ENCODE measurements at regions not wholly inside any gene's neighbourhood (a gene's known extent, or its start where the extent isn't known, plus 50 kb on each side); places are given as distances from the start of the nearest gene placed in this dataset.

GRCh38 chr19:32104850-32105235, 240.6 kb upstream of the ZNF507 start:
- no peaks in the 10 kb centered on the region for H3K27me3 ChIP-seq (ENCODE audit: control insufficient read depth, insufficient read depth, low read length)
- H3K9me3 ChIP-seq (ENCODE audit: control insufficient read depth, low read depth, low read length), result no peaks in the 10 kb centered on the region
- H3K4me3 ChIP-seq (ENCODE audit: low read length), result no peak overlapping the region
- DNase-seq, result no peak
- no peaks in the 10 kb centered on the region for H3K36me3 ChIP-seq (ENCODE audit: control insufficient read depth, insufficient read depth, low read length)
- no peak overlapping the region for H3K27ac ChIP-seq (ENCODE audit: low read length)
- WGBS (ENCODE audit: insufficient coverage, low lambda C conversion rate), result no CpG with 5 or more reads among the region's 8 CpGs
- H3K4me1 ChIP-seq (ENCODE audit: control insufficient read depth, insufficient read depth, low read length), result peaks cover 6% of the 10 kb centered on the region

GRCh38 chr19:32105527-32106310, 239.7 kb upstream of the ZNF507 start:
- Histone ChIP-seq H3K4me3 (ENCODE audit: low read length) (no peak overlapping the region), H3K9me3 (ENCODE audit: control insufficient read depth, low read depth, low read length) (no peaks in the 10 kb centered on the region), H3K4me1 (ENCODE audit: control insufficient read depth, insufficient read depth, low read length) (peaks cover 6% of the 10 kb centered on the region), H3K27me3 (ENCODE audit: control insufficient read depth, insufficient read depth, low read length) (no peaks in the 10 kb centered on the region), H3K36me3 (ENCODE audit: control insufficient read depth, insufficient read depth, low read length) (no peaks in the 10 kb centered on the region), H3K27ac (ENCODE audit: low read length) (no peak overlapping the region)
- DNase-seq, result no peak
- 77% methylated on average over 4 of the region's 16 CpGs for WGBS (ENCODE audit: insufficient coverage, low lambda C conversion rate)

GRCh38 chr19:32122258-32122657, 223.2 kb upstream of the ZNF507 start:
- Histone ChIP-seq H3K27me3 (ENCODE audit: control insufficient read depth, insufficient read depth, low read length) (no peaks in the 10 kb centered on the region), H3K9me3 (ENCODE audit: control insufficient read depth, low read depth, low read length) (no peaks in the 10 kb centered on the region), H3K36me3 (ENCODE audit: control insufficient read depth, insufficient read depth, low read length) (no peaks in the 10 kb centered on the region), H3K4me3 (ENCODE audit: low read length) (no peak overlapping the region), H3K27ac (ENCODE audit: low read length) (no peak overlapping the region), H3K4me1 (ENCODE audit: control insufficient read depth, insufficient read depth, low read length) (no peaks in the 10 kb centered on the region)
- 88% methylated on average over 2 of the region's 4 CpGs for WGBS (ENCODE audit: insufficient coverage, low lambda C conversion rate)
- no peak for DNase-seq

- Histone ChIP-seq H3K9me3 (ENCODE audit: control insufficient read depth, low read depth, low read length) (no peaks in the 10 kb centered on the region), H3K36me3 (ENCODE audit: control insufficient read depth, insufficient read depth, low read length) (no peaks in the 10 kb centered on the region), H3K27ac (ENCODE audit: low read length) (no peak overlapping the region), H3K4me1 (ENCODE audit: control insufficient read depth, insufficient read depth, low read length) (no peaks in the 10 kb centered on the region), H3K27me3 (ENCODE audit: control insufficient read depth, insufficient read depth, low read length) (no peaks in the 10 kb centered on the region), H3K4me3 (ENCODE audit: low read length) (no peak overlapping the region)
- no CpG with 5 or more reads among the region's 11 CpGs for WGBS (ENCODE audit: insufficient coverage, low lambda C conversion rate)
- no peak for DNase-seq
These were observed 222.0 kb upstream of the ZNF507 start for GRCh38 chr19:32123355-32123940.

GRCh38 chr19:32124585-32124984, 220.8 kb upstream of the ZNF507 start:
- no peak overlapping the region for H3K27ac ChIP-seq (ENCODE audit: low read length)
- no peaks in the 10 kb centered on the region for H3K27me3 ChIP-seq (ENCODE audit: control insufficient read depth, insufficient read depth, low read length)
- no CpG with 5 or more reads among the region's 10 CpGs for WGBS (ENCODE audit: insufficient coverage, low lambda C conversion rate)
- no peaks in the 10 kb centered on the region for H3K36me3 ChIP-seq (ENCODE audit: control insufficient read depth, insufficient read depth, low read length)
- H3K4me1 ChIP-seq (ENCODE audit: control insufficient read depth, insufficient read depth, low read length), result no peaks in the 10 kb centered on the region
- no peak overlapping the region for H3K4me3 ChIP-seq (ENCODE audit: low read length)
- no peaks in the 10 kb centered on the region for H3K9me3 ChIP-seq (ENCODE audit: control insufficient read depth, low read depth, low read length)
- no peak for DNase-seq

- H3K4me1 ChIP-seq (ENCODE audit: control insufficient read depth, insufficient read depth, low read length), result no peaks in the 10 kb centered on the region
- no peak overlapping the region for H3K27ac ChIP-seq (ENCODE audit: low read length)
- H3K36me3 ChIP-seq (ENCODE audit: control insufficient read depth, insufficient read depth, low read length), result no peaks in the 10 kb centered on the region
- H3K27me3 ChIP-seq (ENCODE audit: control insufficient read depth, insufficient read depth, low read length), result no peaks in the 10 kb centered on the region
- WGBS (ENCODE audit: insufficient coverage, low lambda C conversion rate), result no CpG with 5 or more reads among the region's 10 CpGs
- H3K4me3 ChIP-seq (ENCODE audit: low read length), result no peak overlapping the region
- peak in 1 of 2 donors; percentile 12 for DNase-seq
- no peaks in the 10 kb centered on the region for H3K9me3 ChIP-seq (ENCODE audit: control insufficient read depth, low read depth, low read length)
These were observed 216.3 kb upstream of the ZNF507 start for GRCh38 chr19:32129141-32129540.

GRCh38 chr19:32130332-32130731, 215.1 kb upstream of the ZNF507 start:
- H3K36me3 ChIP-seq (ENCODE audit: control insufficient read depth, insufficient read depth, low read length), result no peaks in the 10 kb centered on the region
- no peak overlapping the region for H3K4me3 ChIP-seq (ENCODE audit: low read length)
- H3K27ac ChIP-seq (ENCODE audit: low read length), result no peak overlapping the region
- no CpG with 5 or more reads among the region's 6 CpGs for WGBS (ENCODE audit: insufficient coverage, low lambda C conversion rate)
- H3K9me3 ChIP-seq (ENCODE audit: control insufficient read depth, low read depth, low read length), result no peaks in the 10 kb centered on the region
- no peaks in the 10 kb centered on the region for H3K4me1 ChIP-seq (ENCODE audit: control insufficient read depth, insufficient read depth, low read length)
- DNase-seq, result no peak
- H3K27me3 ChIP-seq (ENCODE audit: control insufficient read depth, insufficient read depth, low read length), result no peaks in the 10 kb centered on the region

- DNase-seq, result no peak
These were observed 214.4 kb upstream of the ZNF507 start for GRCh38 chr19:32131005-32131404.

GRCh38 chr19:32138416-32138815, 207.0 kb upstream of the ZNF507 start:
- Histone ChIP-seq H3K36me3 (ENCODE audit: control insufficient read depth, insufficient read depth, low read length) (no peaks in the 10 kb centered on the region), H3K27ac (ENCODE audit: low read length) (no peak overlapping the region), H3K27me3 (ENCODE audit: control insufficient read depth, insufficient read depth, low read length) (no peaks in the 10 kb centered on the region), H3K4me1 (ENCODE audit: control insufficient read depth, insufficient read depth, low read length) (no peaks in the 10 kb centered on the region), H3K9me3 (ENCODE audit: control insufficient read depth, low read depth, low read length) (no peaks in the 10 kb centered on the region), H3K4me3 (ENCODE audit: low read length) (no peak overlapping the region)
- no peak for DNase-seq
- 92% methylated on average over 2 of the region's 5 CpGs for WGBS (ENCODE audit: insufficient coverage, low lambda C conversion rate)

More at GRCh38 chr19:32131005-32131404, 214.4 kb upstream of the ZNF507 start:
- 100% methylated on average over 2 of the region's 8 CpGs for WGBS (ENCODE audit: insufficient coverage, low lambda C conversion rate)
- H3K36me3 ChIP-seq (ENCODE audit: control insufficient read depth, insufficient read depth, low read length), result no peaks in the 10 kb centered on the region
- H3K4me3 ChIP-seq (ENCODE audit: low read length), result no peak overlapping the region
- no peaks in the 10 kb centered on the region for H3K9me3 ChIP-seq (ENCODE audit: control insufficient read depth, low read depth, low read length)
- H3K27me3 ChIP-seq (ENCODE audit: control insufficient read depth, insufficient read depth, low read length), result no peaks in the 10 kb centered on the region
- H3K27ac ChIP-seq (ENCODE audit: low read length), result no peak overlapping the region
- H3K4me1 ChIP-seq (ENCODE audit: control insufficient read depth, insufficient read depth, low read length), result no peaks in the 10 kb centered on the region

- DNase-seq, result no peak
- WGBS (ENCODE audit: insufficient coverage, low lambda C conversion rate), result no CpG with 5 or more reads among the region's 7 CpGs
- H3K27me3 ChIP-seq (ENCODE audit: control insufficient read depth, insufficient read depth, low read length), result no peaks in the 10 kb centered on the region
- H3K4me1 ChIP-seq (ENCODE audit: control insufficient read depth, insufficient read depth, low read length), result no peaks in the 10 kb centered on the region
- H3K4me3 ChIP-seq (ENCODE audit: low read length), result no peak overlapping the region
- no peaks in the 10 kb centered on the region for H3K36me3 ChIP-seq (ENCODE audit: control insufficient read depth, insufficient read depth, low read length)
- no peaks in the 10 kb centered on the region for H3K9me3 ChIP-seq (ENCODE audit: control insufficient read depth, low read depth, low read length)
- no peak overlapping the region for H3K27ac ChIP-seq (ENCODE audit: low read length)
These were observed 203.4 kb upstream of the ZNF507 start for GRCh38 chr19:32141840-32142511.

All from large intestine (tissue), 3 donors.